ENCODE measurements at regions not wholly inside any gene's neighbourhood (a gene's known extent, or its start where the extent isn't known, plus 50 kb on each side); places are given as distances from the start of the nearest gene placed in this dataset.
"Not testable (repeated sequence)": the region's sequence is repeated elsewhere in the genome, so short reads cannot be mapped to it uniquely, and the experiment has no call there.

GRCh38 chrX:121558886-121559285 is 511.5 kb downstream of the GLUD2 start:
- no peaks in the 10 kb centered on the region for H3K4me1 Mint-ChIP-seq (ENCODE audit: low read depth)
- H3K27me3 Mint-ChIP-seq (ENCODE audit: low read depth), result peaks cover 2% of the 10 kb centered on the region
- no peak overlapping the region for H3K4me3 Mint-ChIP-seq
- ATAC-seq (no peak), DNase-seq (no peak)
- no peaks in the 10 kb centered on the region for H3K36me3 Mint-ChIP-seq (ENCODE audit: insufficient read depth)
- H3K9me3 Mint-ChIP-seq, result peaks cover 3% of the 10 kb centered on the region

GRCh38 chrX:121562616-121563015 is 515.2 kb downstream of the GLUD2 start:
- no peak for ATAC-seq
- no peaks in the 10 kb centered on the region for H3K36me3 Mint-ChIP-seq (ENCODE audit: insufficient read depth)
- DNase-seq, result no peak
- H3K4me3 Mint-ChIP-seq, result no peak overlapping the region
- no peaks in the 10 kb centered on the region for H3K4me1 Mint-ChIP-seq (ENCODE audit: low read depth)
- H3K9me3 Mint-ChIP-seq, result no peaks in the 10 kb centered on the region
- no peaks in the 10 kb centered on the region for H3K27me3 Mint-ChIP-seq (ENCODE audit: low read depth)

- no peak overlapping the region for H3K4me3 Mint-ChIP-seq
- peaks cover 4% of the 10 kb centered on the region for H3K9me3 Mint-ChIP-seq
- ATAC-seq (no peak), DNase-seq (no peak)
- no peaks in the 10 kb centered on the region for H3K27me3 Mint-ChIP-seq (ENCODE audit: low read depth)
- H3K36me3 Mint-ChIP-seq (ENCODE audit: insufficient read depth), result no peaks in the 10 kb centered on the region
- no peaks in the 10 kb centered on the region for H3K4me1 Mint-ChIP-seq (ENCODE audit: low read depth)
Observed at GRCh38 chrX:121569609-121570008, 522.2 kb downstream of the GLUD2 start.

GRCh38 chrX:121570072-121570841 is 522.8 kb downstream of the GLUD2 start:
- DNase-seq (no peak), ATAC-seq (no peak)
- Mint-ChIP-seq H3K4me3 (no peak overlapping the region), H3K4me1 (ENCODE audit: low read depth) (no peaks in the 10 kb centered on the region), H3K27me3 (ENCODE audit: low read depth) (no peaks in the 10 kb centered on the region), H3K36me3 (ENCODE audit: insufficient read depth) (no peaks in the 10 kb centered on the region), H3K9me3 (peaks cover 4% of the 10 kb centered on the region)

- H3K27me3 Mint-ChIP-seq (ENCODE audit: low read depth), result no peaks in the 10 kb centered on the region
- H3K9me3 Mint-ChIP-seq, result peaks cover 4% of the 10 kb centered on the region
- ATAC-seq, result no peak
- no peaks in the 10 kb centered on the region for H3K4me1 Mint-ChIP-seq (ENCODE audit: low read depth)
- no peak for DNase-seq
- H3K4me3 Mint-ChIP-seq, result no peak overlapping the region
- H3K36me3 Mint-ChIP-seq (ENCODE audit: insufficient read depth), result no peaks in the 10 kb centered on the region
Observed at GRCh38 chrX:121571333-121571732, 523.9 kb downstream of the GLUD2 start.

GRCh38 chrX:121574384-121574783 is 527.0 kb downstream of the GLUD2 start:
- not testable (repeated sequence) for ATAC-seq; H3K27me3 Mint-ChIP-seq (ENCODE audit: low read depth); H3K4me3 Mint-ChIP-seq; H3K9me3 Mint-ChIP-seq; DNase-seq; H3K4me1 Mint-ChIP-seq (ENCODE audit: low read depth); H3K36me3 Mint-ChIP-seq (ENCODE audit: insufficient read depth)

- no peak for DNase-seq
- peaks cover 3% of the 10 kb centered on the region for H3K9me3 Mint-ChIP-seq
- ATAC-seq, result peak; percentile 66 to 87
- H3K27me3 Mint-ChIP-seq (ENCODE audit: low read depth), result no peaks in the 10 kb centered on the region
- H3K4me3 Mint-ChIP-seq, result no peak overlapping the region
- H3K4me1 Mint-ChIP-seq (ENCODE audit: low read depth), result no peaks in the 10 kb centered on the region
- no peaks in the 10 kb centered on the region for H3K36me3 Mint-ChIP-seq (ENCODE audit: insufficient read depth)
Observed at GRCh38 chrX:121579016-121579760, 531.8 kb downstream of the GLUD2 start.

- no peaks in the 10 kb centered on the region for H3K27me3 Mint-ChIP-seq (ENCODE audit: low read depth)
- no peaks in the 10 kb centered on the region for H3K36me3 Mint-ChIP-seq (ENCODE audit: insufficient read depth)
- ATAC-seq (no peak), DNase-seq (no peak)
- no peaks in the 10 kb centered on the region for H3K4me1 Mint-ChIP-seq (ENCODE audit: low read depth)
- H3K4me3 Mint-ChIP-seq, result no peak overlapping the region
- H3K9me3 Mint-ChIP-seq, result no peaks in the 10 kb centered on the region
Observed at GRCh38 chrX:121581885-121582284, 534.5 kb downstream of the GLUD2 start.

- no peak for ATAC-seq
- H3K36me3 Mint-ChIP-seq (ENCODE audit: insufficient read depth), result no peaks in the 10 kb centered on the region
- no peaks in the 10 kb centered on the region for H3K9me3 Mint-ChIP-seq
- no peak for DNase-seq
- H3K4me3 Mint-ChIP-seq, result no peak overlapping the region
- H3K27me3 Mint-ChIP-seq (ENCODE audit: low read depth), result no peaks in the 10 kb centered on the region
- H3K4me1 Mint-ChIP-seq (ENCODE audit: low read depth), result no peaks in the 10 kb centered on the region
Observed at GRCh38 chrX:121585626-121586025, 538.2 kb downstream of the GLUD2 start.

GRCh38 chrX:121592884-121593283 is 545.5 kb downstream of the GLUD2 start:
- Mint-ChIP-seq H3K9me3 (no peaks in the 10 kb centered on the region), H3K36me3 (ENCODE audit: insufficient read depth) (no peaks in the 10 kb centered on the region), H3K27me3 (ENCODE audit: low read depth) (no peaks in the 10 kb centered on the region), H3K4me1 (ENCODE audit: low read depth) (no peaks in the 10 kb centered on the region), H3K4me3 (no peak overlapping the region)
- ATAC-seq, result no peak
- DNase-seq, result no peak

GRCh38 chrX:121598356-121598755 is 550.9 kb downstream of the GLUD2 start:
- ATAC-seq, result no peak
- Mint-ChIP-seq H3K27me3 (ENCODE audit: low read depth) (no peaks in the 10 kb centered on the region), H3K4me3 (no peak overlapping the region), H3K4me1 (ENCODE audit: low read depth) (no peaks in the 10 kb centered on the region), H3K36me3 (ENCODE audit: insufficient read depth) (no peaks in the 10 kb centered on the region), H3K9me3 (no peaks in the 10 kb centered on the region)
- DNase-seq, result no peak

GRCh38 chrX:121635141-121635540 is 587.7 kb downstream of the GLUD2 start:
- H3K36me3 Mint-ChIP-seq (ENCODE audit: insufficient read depth), result no peaks in the 10 kb centered on the region
- H3K9me3 Mint-ChIP-seq, result no peaks in the 10 kb centered on the region
- ATAC-seq (no peak), DNase-seq (no peak)
- no peaks in the 10 kb centered on the region for H3K27me3 Mint-ChIP-seq (ENCODE audit: low read depth)
- H3K4me3 Mint-ChIP-seq, result no peak overlapping the region
- no peaks in the 10 kb centered on the region for H3K4me1 Mint-ChIP-seq (ENCODE audit: low read depth)

GRCh38 chrX:121639781-121640180 is 592.4 kb downstream of the GLUD2 start:
- Mint-ChIP-seq H3K4me1 (ENCODE audit: low read depth) (no peaks in the 10 kb centered on the region), H3K4me3 (no peak overlapping the region), H3K36me3 (ENCODE audit: insufficient read depth) (no peaks in the 10 kb centered on the region), H3K9me3 (no peaks in the 10 kb centered on the region), H3K27me3 (ENCODE audit: low read depth) (no peaks in the 10 kb centered on the region)
- DNase-seq (no peak), ATAC-seq (no peak)

GRCh38 chrX:121641560-121641959 is 594.1 kb downstream of the GLUD2 start:
- H3K4me1 Mint-ChIP-seq (ENCODE audit: low read depth), result no peaks in the 10 kb centered on the region
- no peaks in the 10 kb centered on the region for H3K9me3 Mint-ChIP-seq
- no peaks in the 10 kb centered on the region for H3K27me3 Mint-ChIP-seq (ENCODE audit: low read depth)
- DNase-seq (no peak), ATAC-seq (no peak)
- H3K36me3 Mint-ChIP-seq (ENCODE audit: insufficient read depth), result no peaks in the 10 kb centered on the region
- H3K4me3 Mint-ChIP-seq, result no peak overlapping the region

GRCh38 chrX:121642415-121642814 is 595.0 kb downstream of the GLUD2 start:
- no peaks in the 10 kb centered on the region for H3K4me1 Mint-ChIP-seq (ENCODE audit: low read depth)
- no peaks in the 10 kb centered on the region for H3K27me3 Mint-ChIP-seq (ENCODE audit: low read depth)
- no peak for ATAC-seq
- DNase-seq, result no peak
- H3K36me3 Mint-ChIP-seq (ENCODE audit: insufficient read depth), result no peaks in the 10 kb centered on the region
- H3K9me3 Mint-ChIP-seq, result no peaks in the 10 kb centered on the region
- H3K4me3 Mint-ChIP-seq, result no peak overlapping the region
